Suprapubic skin (tissue), 4 donors: ENCODE measurements at regions not wholly inside any gene's neighbourhood (a gene's known extent, or its start where the extent isn't known, plus 50 kb on each side); places are given as distances from the start of the nearest gene placed in this dataset.

Source experiments
- DNase-seq, 2 donors: peaks; one replicate each; pipeline ENCODE4 v3.0.0-alpha.2; 2019; ENCODE audit warnings: low spot score in 2 of 2
- H3K27ac ChIP-seq: fragments of 200-600 bp; sonication (generic); one replicate; pipeline ENCODE4 v1.5.1; 2019
- H3K27me3 ChIP-seq: fragments of 200-600 bp; sonication (generic); one replicate; pipeline ENCODE4 v1.5.1; 2019
- H3K36me3 ChIP-seq: fragments of 200-600 bp; sonication (generic); one replicate; pipeline ENCODE4 v1.5.1; 2019
- H3K4me1 ChIP-seq: fragments of 200-600 bp; sonication (generic); one replicate; pipeline ENCODE4 v1.5.1; 2019
- H3K4me3 ChIP-seq: fragments of 200-600 bp; sonication (generic); one replicate; pipeline ENCODE4 v1.5.1; 2019; ENCODE audit warnings: mild to moderate bottlenecking
- H3K9me3 ChIP-seq: fragments of 200-600 bp; sonication (generic); one replicate; pipeline ENCODE4 v1.5.1; 2019
- EP300 ChIP-seq: sonication (generic); formaldehyde crosslinking; IDR thresholded peaks from one replicate; pipeline ENCODE4 v1.6.1; 2017; ENCODE audit warnings: antibody characterized with exemption
- POLR2A ChIP-seq, 2 donors: fragments of 450-650 bp; IDR thresholded peaks; one replicate each; pipeline ENCODE4 v1.6.1; 2017; ENCODE audit warnings: antibody characterized with exemption in 2 of 2, mild to moderate bottlenecking in 2 of 2, moderate library complexity in 2 of 2
- POLR2AphosphoS5 ChIP-seq, 3 donors: sonication (generic); formaldehyde crosslinking; IDR thresholded peaks; one replicate each; pipeline ENCODE4 v1.6.1; 2017; ENCODE audit warnings: antibody characterized with exemption in 3 of 3
- WGBS: methylation state at CpG from one replicate; pipeline ENCODE4 v1.1.5; 2018; 5-methylcytosine and 5-hydroxymethylcytosine counted together
- TF ChIP-seq, protein P1 (sequence below), 2 donors: fragments of 200-600 bp in 1 of 2; fragments of 450-650 bp in 1 of 2; sonication (generic) in 1 of 2; IDR thresholded peaks; one replicate each; pipeline ENCODE4 v1.5.1; 2016 to 2019; ENCODE audit warnings: antibody characterized with exemption in 2 of 2, mild to moderate bottlenecking in 1 of 2, moderate library complexity in 1 of 2

DNA sequence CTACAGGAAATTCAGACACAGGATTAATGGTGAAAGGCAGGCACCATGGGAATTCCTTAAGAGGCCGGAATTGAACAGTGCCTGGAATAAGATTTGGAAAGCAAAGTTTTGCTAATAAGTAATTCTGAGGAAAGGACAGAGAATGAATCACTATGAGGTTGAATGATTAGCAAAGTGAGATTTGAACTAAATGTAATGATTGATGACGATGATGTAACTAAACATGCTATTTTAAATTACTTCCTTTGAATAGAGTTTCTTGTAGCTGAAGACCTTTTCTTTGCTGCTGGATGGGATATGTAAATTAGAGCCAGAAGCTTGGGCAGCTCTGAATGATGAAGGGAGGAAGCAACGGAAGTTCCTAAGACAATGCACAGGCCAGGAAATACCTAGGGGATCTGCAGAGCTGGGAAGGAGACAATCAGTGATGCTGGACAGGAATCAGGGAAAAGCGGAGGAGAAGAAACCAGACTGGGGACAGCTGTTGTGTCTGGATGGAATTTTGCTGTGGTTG, 482.0 kb downstream of the PSAT1 start:
- Histone ChIP-seq H3K9me3 (no peaks in the 10 kb centered on the region), H3K4me1 (no peaks in the 10 kb centered on the region), H3K36me3 (no peaks in the 10 kb centered on the region), H3K4me3 (no peak overlapping the region), H3K27me3 (no peaks in the 10 kb centered on the region), H3K27ac (no peak overlapping the region)
- TF ChIP-seq, protein P1, sequence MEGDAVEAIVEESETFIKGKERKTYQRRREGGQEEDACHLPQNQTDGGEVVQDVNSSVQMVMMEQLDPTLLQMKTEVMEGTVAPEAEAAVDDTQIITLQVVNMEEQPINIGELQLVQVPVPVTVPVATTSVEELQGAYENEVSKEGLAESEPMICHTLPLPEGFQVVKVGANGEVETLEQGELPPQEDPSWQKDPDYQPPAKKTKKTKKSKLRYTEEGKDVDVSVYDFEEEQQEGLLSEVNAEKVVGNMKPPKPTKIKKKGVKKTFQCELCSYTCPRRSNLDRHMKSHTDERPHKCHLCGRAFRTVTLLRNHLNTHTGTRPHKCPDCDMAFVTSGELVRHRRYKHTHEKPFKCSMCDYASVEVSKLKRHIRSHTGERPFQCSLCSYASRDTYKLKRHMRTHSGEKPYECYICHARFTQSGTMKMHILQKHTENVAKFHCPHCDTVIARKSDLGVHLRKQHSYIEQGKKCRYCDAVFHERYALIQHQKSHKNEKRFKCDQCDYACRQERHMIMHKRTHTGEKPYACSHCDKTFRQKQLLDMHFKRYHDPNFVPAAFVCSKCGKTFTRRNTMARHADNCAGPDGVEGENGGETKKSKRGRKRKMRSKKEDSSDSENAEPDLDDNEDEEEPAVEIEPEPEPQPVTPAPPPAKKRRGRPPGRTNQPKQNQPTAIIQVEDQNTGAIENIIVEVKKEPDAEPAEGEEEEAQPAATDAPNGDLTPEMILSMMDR (IDR thresholded peaks at IDR 0.05): no peak
- TF ChIP-seq EP300 (no peak), POLR2A (IDR thresholded peaks at IDR 0.05) (no peak), POLR2AphosphoS5 (IDR thresholded peaks at IDR 0.05) (no peak)
- DNase-seq: no peak
- 64% methylated on average over 4 of the region's 4 CpGs for WGBS

DNA sequence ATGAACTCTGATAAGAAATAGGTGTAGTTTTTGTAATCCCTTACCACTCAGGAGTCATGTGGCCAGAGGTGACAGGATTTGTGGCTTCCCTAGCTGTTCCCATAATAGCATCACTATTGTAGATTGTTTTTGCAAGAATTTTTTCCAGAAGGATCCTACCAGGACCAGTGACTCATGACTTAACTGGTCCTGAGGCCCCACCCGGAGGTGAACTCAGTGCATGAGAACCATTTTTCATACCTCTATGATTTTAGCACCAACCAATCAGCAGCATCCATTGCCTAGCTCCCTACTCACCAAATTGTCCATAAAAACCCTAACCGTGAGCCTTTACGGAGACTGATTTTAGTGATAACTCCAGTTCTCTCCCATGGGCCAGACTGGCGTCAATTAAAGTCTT, 484.8 kb downstream of the PSAT1 start:
- TF ChIP-seq, protein P1 (IDR thresholded peaks at IDR 0.05): no peak
- Histone ChIP-seq H3K9me3 (no peaks in the 10 kb centered on the region), H3K4me3 (no peak overlapping the region), H3K36me3 (no peaks in the 10 kb centered on the region), H3K27me3 (no peaks in the 10 kb centered on the region), H3K4me1 (no peaks in the 10 kb centered on the region), H3K27ac (no peak overlapping the region)
- WGBS: 96% methylated on average over 4 of the region's 4 CpGs
- no peak for DNase-seq

DNA sequence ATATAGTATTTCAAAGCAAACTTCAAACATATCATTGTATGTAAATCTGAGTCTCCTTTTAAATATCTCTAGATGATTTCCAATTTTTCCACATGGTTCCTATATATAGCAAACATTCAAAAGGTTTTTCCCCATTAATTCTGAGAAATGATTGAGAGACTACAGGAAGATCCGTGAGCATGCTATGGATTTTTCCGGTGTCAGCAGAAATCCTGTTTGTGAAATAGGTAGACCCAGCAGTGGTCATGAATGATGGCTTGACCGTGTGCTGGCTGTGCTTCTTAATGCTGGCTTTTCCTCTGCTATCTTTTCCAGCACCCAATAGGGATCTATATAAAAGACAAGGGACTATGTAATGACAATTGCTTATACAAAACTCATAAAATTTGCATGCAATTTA, 485.3 kb downstream of the PSAT1 start:
- TF ChIP-seq POLR2AphosphoS5 (IDR thresholded peaks at IDR 0.05): no peak
- no peak for TF ChIP-seq POLR2A (IDR thresholded peaks at IDR 0.05)
- TF ChIP-seq, protein P1 (IDR thresholded peaks at IDR 0.05): no peak
- no peak for TF ChIP-seq EP300
- no peaks in the 10 kb centered on the region for H3K9me3 ChIP-seq
- no peaks in the 10 kb centered on the region for H3K36me3 ChIP-seq
- H3K27ac ChIP-seq: no peak overlapping the region
- H3K4me3 ChIP-seq: no peak overlapping the region
- H3K27me3 ChIP-seq: no peaks in the 10 kb centered on the region
- 95% methylated on average over 3 of the region's 3 CpGs for WGBS
- DNase-seq: no peak
- H3K4me1 ChIP-seq: no peaks in the 10 kb centered on the region

DNA sequence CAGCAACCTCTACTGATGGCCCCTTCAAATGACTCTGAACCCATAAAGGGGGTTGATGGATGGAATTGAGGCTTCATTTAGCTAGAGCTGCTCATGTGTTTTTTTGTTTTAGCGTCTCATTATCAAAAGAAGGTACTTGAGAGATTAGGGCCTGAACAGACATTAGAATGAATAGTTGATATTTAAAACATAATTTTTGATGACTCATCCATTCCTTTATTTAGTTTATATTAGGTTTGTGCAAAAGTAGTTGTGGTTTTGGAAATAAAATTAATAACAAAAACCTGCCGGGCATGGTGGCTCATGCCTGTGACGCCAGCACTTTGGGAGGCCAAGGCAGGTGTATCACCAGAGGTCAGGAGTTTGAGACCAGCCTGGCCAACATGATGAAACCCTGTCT, 485.9 kb downstream of the PSAT1 start:
- no peak for DNase-seq
- Histone ChIP-seq H3K27me3 (no peaks in the 10 kb centered on the region), H3K27ac (no peak overlapping the region), H3K36me3 (no peaks in the 10 kb centered on the region), H3K4me3 (no peak overlapping the region), H3K4me1 (no peaks in the 10 kb centered on the region), H3K9me3 (no peaks in the 10 kb centered on the region)
- 86% methylated on average over 3 of the region's 3 CpGs for WGBS
- TF ChIP-seq POLR2AphosphoS5 (IDR thresholded peaks at IDR 0.05): no peak
- TF ChIP-seq EP300: no peak
- TF ChIP-seq, protein P1 (IDR thresholded peaks at IDR 0.05): no peak
- TF ChIP-seq POLR2A (IDR thresholded peaks at IDR 0.05): no peak

DNA sequence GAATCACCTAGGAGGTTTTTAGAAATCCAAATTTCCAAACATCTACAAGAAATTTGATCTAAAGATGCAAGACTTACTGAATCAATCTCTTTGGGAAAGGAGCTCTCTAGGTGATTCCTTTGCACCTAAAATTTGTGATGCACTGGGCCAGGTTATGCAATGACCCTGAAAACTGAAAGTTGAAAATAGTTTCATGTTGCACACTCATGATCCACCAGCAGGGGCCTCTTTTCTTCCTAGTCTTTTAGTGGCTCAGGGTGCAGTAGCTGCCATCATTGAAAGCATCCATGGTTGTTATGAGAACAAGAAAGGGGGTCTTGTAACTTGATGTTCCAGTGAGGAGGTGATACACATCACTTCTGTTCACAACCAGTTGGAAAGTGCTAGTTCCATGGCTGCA, 486.8 kb downstream of the PSAT1 start:
- Histone ChIP-seq H3K27ac (no peak overlapping the region), H3K9me3 (no peaks in the 10 kb centered on the region), H3K4me1 (no peaks in the 10 kb centered on the region), H3K27me3 (no peaks in the 10 kb centered on the region), H3K4me3 (no peak overlapping the region), H3K36me3 (no peaks in the 10 kb centered on the region)
- TF ChIP-seq, protein P1 (IDR thresholded peaks at IDR 0.05): no peak
- TF ChIP-seq EP300: no peak
- TF ChIP-seq POLR2A (IDR thresholded peaks at IDR 0.05): no peak
- TF ChIP-seq POLR2AphosphoS5 (IDR thresholded peaks at IDR 0.05): no peak
- DNase-seq: no peak
